ENCODE measurements at regions not wholly inside any gene's neighbourhood (a gene's known extent, or its start where the extent isn't known, plus 50 kb on each side); places are given as distances from the start of the nearest gene placed in this dataset.

DNA sequence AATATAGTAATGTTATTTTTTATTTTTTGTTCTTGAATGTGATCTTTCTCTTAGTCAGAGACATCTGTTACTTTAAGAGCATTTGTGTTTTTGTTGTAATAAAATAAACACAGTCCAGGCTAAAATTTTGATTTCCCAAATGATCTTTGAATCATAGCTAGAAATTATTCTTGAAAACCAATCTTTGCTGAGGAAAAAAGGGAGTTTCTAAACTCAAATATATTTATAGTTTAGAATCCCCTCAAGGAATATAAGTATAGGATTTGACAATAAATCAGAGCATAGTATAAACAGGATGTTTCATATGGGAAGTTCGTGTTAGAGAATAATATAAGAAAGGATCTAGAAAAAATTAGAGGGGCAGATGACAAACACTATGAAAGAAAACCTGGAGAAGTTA, 118.8 kb upstream of the ADAMTS19 start:
- no peaks in the 10 kb centered on the region for H3K9me3 ChIP-seq
- no peak for TF ChIP-seq POLR2A (IDR thresholded peaks at IDR 0.05)
- TF ChIP-seq, protein P1, sequence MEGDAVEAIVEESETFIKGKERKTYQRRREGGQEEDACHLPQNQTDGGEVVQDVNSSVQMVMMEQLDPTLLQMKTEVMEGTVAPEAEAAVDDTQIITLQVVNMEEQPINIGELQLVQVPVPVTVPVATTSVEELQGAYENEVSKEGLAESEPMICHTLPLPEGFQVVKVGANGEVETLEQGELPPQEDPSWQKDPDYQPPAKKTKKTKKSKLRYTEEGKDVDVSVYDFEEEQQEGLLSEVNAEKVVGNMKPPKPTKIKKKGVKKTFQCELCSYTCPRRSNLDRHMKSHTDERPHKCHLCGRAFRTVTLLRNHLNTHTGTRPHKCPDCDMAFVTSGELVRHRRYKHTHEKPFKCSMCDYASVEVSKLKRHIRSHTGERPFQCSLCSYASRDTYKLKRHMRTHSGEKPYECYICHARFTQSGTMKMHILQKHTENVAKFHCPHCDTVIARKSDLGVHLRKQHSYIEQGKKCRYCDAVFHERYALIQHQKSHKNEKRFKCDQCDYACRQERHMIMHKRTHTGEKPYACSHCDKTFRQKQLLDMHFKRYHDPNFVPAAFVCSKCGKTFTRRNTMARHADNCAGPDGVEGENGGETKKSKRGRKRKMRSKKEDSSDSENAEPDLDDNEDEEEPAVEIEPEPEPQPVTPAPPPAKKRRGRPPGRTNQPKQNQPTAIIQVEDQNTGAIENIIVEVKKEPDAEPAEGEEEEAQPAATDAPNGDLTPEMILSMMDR (IDR thresholded peaks at IDR 0.05): no peak
- intact Hi-C loops (cut with DNase I; ENCODE audit: low total_unique reads): no loop called here
- H3K4me3 ChIP-seq: no peak overlapping the region
- H3K4me1 ChIP-seq: no peaks in the 10 kb centered on the region
- no peaks in the 10 kb centered on the region for H3K36me3 ChIP-seq (ENCODE audit: low read depth, missing control alignments)
- no peaks in the 10 kb centered on the region for H3K27me3 ChIP-seq
- 69 to 91% methylated on average over 1 of the region's 1 CpG for WGBS, 2 donors
- H3K27ac ChIP-seq: no peak overlapping the region
- DNase-seq: no peak

DNA sequence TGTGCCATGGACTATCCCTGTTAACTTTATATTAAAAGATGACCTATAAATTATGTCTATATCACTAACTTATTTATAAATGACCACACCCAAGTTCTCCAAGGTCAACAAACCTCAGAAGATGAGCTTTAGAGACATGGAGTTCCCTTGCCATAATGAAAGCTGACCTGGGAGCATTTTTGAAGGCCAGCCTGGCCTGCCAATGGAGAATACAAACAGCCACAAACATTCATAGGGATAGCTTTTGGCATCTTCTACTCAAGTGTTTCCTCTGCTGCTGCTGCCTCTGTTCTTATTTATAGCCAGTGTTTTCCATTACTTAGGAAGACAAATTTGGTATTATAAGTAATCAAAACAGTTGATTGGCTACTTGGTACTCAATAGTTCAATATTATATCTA, 117.3 kb upstream of the ADAMTS19 start:
- TF ChIP-seq, protein P1 (IDR thresholded peaks at IDR 0.05): no peak
- no peak for TF ChIP-seq POLR2A (IDR thresholded peaks at IDR 0.05)
- Histone ChIP-seq H3K27ac (no peak overlapping the region), H3K4me1 (no peaks in the 10 kb centered on the region), H3K36me3 (ENCODE audit: low read depth, missing control alignments) (no peaks in the 10 kb centered on the region), H3K4me3 (no peak overlapping the region), H3K27me3 (no peaks in the 10 kb centered on the region), H3K9me3 (no peaks in the 10 kb centered on the region)
- intact Hi-C loops (cut with DNase I; ENCODE audit: low total_unique reads): no loop called here
- no peak for DNase-seq

GRCh38 chr5:129345213-129345924, 114.7 kb upstream of the ADAMTS19 start:
- 19 to 36% methylated on average over 4 of the region's 4 CpGs for WGBS, 2 donors
- Histone ChIP-seq H3K9me3 (no peaks in the 10 kb centered on the region), H3K36me3 (ENCODE audit: low read depth, missing control alignments) (no peaks in the 10 kb centered on the region), H3K4me1 (no peaks in the 10 kb centered on the region), H3K27ac (no peak overlapping the region), H3K27me3 (no peaks in the 10 kb centered on the region), H3K4me3 (no peak overlapping the region)
- no peak for TF ChIP-seq POLR2A (IDR thresholded peaks at IDR 0.05)
- TF ChIP-seq, protein P1 (IDR thresholded peaks at IDR 0.05): no peak
- intact Hi-C loops (cut with DNase I; ENCODE audit: low total_unique reads): no loop called here
- DNase-seq: no peak

DNA sequence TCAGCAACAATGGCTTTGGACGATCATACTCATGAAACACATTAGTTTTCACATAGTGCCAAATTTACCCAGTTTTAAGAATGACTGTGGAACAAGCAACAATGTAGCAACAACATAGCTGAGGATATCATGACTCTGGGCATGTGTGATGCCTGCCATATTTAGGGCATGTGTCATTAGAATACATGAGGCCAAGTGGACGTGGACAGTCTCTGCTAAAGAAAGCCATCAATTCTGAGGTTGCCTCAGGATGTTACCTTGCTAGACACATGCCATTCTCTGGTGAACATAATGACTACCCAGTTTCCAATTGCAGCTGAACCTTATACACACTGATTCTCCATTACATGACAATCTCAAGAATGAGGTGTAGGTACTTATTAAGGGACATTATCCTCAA, 103.3 kb upstream of the ADAMTS19 start:
- DNase-seq: no peak
- H3K4me3 ChIP-seq: no peak overlapping the region
- no peaks in the 10 kb centered on the region for H3K27me3 ChIP-seq
- TF ChIP-seq, protein P1 (IDR thresholded peaks at IDR 0.05): no peak
- TF ChIP-seq POLR2A (IDR thresholded peaks at IDR 0.05): no peak
- H3K9me3 ChIP-seq: no peaks in the 10 kb centered on the region
- intact Hi-C loops (cut with DNase I; ENCODE audit: low total_unique reads): no loop called here
- WGBS, 2 donors: 58 to 80% methylated on average over 2 of the region's 2 CpGs
- H3K4me1 ChIP-seq: no peaks in the 10 kb centered on the region
- no peak overlapping the region for H3K27ac ChIP-seq
- no peaks in the 10 kb centered on the region for H3K36me3 ChIP-seq (ENCODE audit: low read depth, missing control alignments)

DNA sequence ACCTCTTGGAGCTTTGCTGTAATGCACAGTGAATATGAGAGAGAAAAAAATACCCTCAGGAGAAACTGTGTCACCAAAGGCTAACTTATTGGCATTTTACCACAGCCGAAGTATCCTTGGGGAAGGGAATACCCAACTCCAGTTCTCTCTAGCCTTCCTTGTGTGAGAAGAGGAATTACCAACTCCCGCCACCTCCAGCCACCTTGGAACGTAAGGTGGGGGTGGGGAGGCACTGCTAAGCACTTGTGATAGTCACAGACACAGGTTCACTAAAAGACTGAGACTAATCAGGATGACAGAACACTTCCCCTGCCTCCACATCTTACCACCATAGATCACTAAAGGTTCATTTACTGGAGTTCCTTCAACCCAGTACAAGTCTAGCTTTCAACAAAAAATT, 102.0 kb upstream of the ADAMTS19 start:
- Histone ChIP-seq H3K4me1 (no peaks in the 10 kb centered on the region), H3K27me3 (no peaks in the 10 kb centered on the region), H3K4me3 (no peak overlapping the region), H3K9me3 (no peaks in the 10 kb centered on the region), H3K27ac (no peak overlapping the region), H3K36me3 (ENCODE audit: low read depth, missing control alignments) (no peaks in the 10 kb centered on the region)
- WGBS, 2 donors: 91 to 96% methylated on average over 3 of the region's 3 CpGs
- intact Hi-C loops (cut with DNase I; ENCODE audit: low total_unique reads): no loop called here
- no peak for TF ChIP-seq POLR2A (IDR thresholded peaks at IDR 0.05)
- TF ChIP-seq, protein P1 (IDR thresholded peaks at IDR 0.05): no peak
- DNase-seq: no peak

All from testis (tissue), 2 donors.